ENCODE measurements at regions not wholly inside any gene's neighbourhood (a gene's known extent, or its start where the extent isn't known, plus 50 kb on each side); places are given as distances from the start of the nearest gene placed in this dataset.
"Not testable (repeated sequence)": the region's sequence is repeated elsewhere in the genome, so short reads cannot be mapped to it uniquely, and the experiment has no call there.

- not testable (repeated sequence) for TF ChIP-seq CTCF (IDR thresholded peaks at IDR 0.05 in 2 of 3, conservative IDR thresholded peaks at IDR 0.05 in 1 of 3; ENCODE audit: insufficient read depth in 2 of 3, low read depth in 1 of 3, low read length in 3 of 3); ZFX (CRISPR knock-in tag; IDR thresholded peaks at IDR 0.05); CEBPZ (IDR thresholded peaks at IDR 0.05; ENCODE audit: borderline replicate concordance, low read depth, low read length); GTF2B (IDR thresholded peaks at IDR 0.05; ENCODE audit: extremely low read depth, insufficient read length); MAX (CRISPR knock-in tag; IDR thresholded peaks at IDR 0.05); IRF1 (CRISPR knock-in tag; IDR thresholded peaks at IDR 0.05; ENCODE audit: borderline replicate concordance); SP1 (CRISPR knock-in tag; IDR thresholded peaks at IDR 0.05); RBM22 (IDR thresholded peaks at IDR 0.05; ENCODE audit: low read depth, low read length, poor library complexity, severe bottlenecking); REST (IDR thresholded peaks at IDR 0.05; ENCODE audit: borderline replicate concordance); REST (CRISPR knock-in tag; IDR thresholded peaks at IDR 0.05; ENCODE audit: low read depth)
Measured at GRCh38 chr2:131812605-131813004, 284.9 kb downstream of the CCDC74A start.

All from K562 (cell line).